WTC11 (cell line): ENCODE measurements at regions not wholly inside any gene's neighbourhood (a gene's known extent, or its start where the extent isn't known, plus 50 kb on each side); places are given as distances from the start of the nearest gene placed in this dataset.

Experiments
- ATAC-seq: fragments of 200-7000 bp; cut with Tn5 transposase; 2 replicates; pipeline ENCODE4 v1.10.0; 2021; ENCODE audit warnings: mild to moderate bottlenecking, moderate library complexity
- CTCF ChIA-PET: fragments of 300-600 bp; sonication (Branson Sonifier 250); formaldehyde crosslinking; loops from one replicate; lab custom pipeline; 2021; ENCODE audit warnings: antibody characterized with exemption; lab: Charles Lee
- POLR2A ChIA-PET: fragments of 350-600 bp; sonication (Branson Sonifier 250); formaldehyde crosslinking; loops from one replicate; lab custom pipeline; 2021; ENCODE audit warnings: antibody characterized with exemption; lab: Charles Lee
- DNase-seq: peaks from one replicate; pipeline ENCODE4 v3.0.0; 2021; ENCODE audit warnings: low spot score
- H3K27ac Mint-ChIP-seq: 2 replicates; pipeline ENCODE4 v1.8.0; 2021; ENCODE audit warnings: mixed read lengths
- H3K27me3 Mint-ChIP-seq: 2 replicates; pipeline ENCODE4 v1.8.0; 2021; ENCODE audit warnings: low read depth, mild to moderate bottlenecking, moderate library complexity, mixed read lengths
- H3K36me3 Mint-ChIP-seq: 2 replicates; pipeline ENCODE4 v1.8.0; 2021; ENCODE audit warnings: mixed read lengths
- H3K4me1 Mint-ChIP-seq: 2 replicates; pipeline ENCODE4 v1.8.0; 2022; ENCODE audit warnings: mixed read lengths
- H3K4me3 Mint-ChIP-seq: 2 replicates; pipeline ENCODE4 v1.8.0; 2021; ENCODE audit warnings: mild to moderate bottlenecking, moderate library complexity, mixed read lengths
- H3K9me3 Mint-ChIP-seq: 2 replicates; pipeline ENCODE4 v1.8.0; 2021; ENCODE audit warnings: mixed read lengths
- ATF2 ChIP-seq: sonication (generic); formaldehyde crosslinking; IDR thresholded peaks from 2 replicates; pipeline ENCODE4 v1.8.1; 2022; ENCODE audit warnings: low read depth, missing genetic modification reagents, borderline replicate concordance
- CBFB ChIP-seq: sonication (generic); formaldehyde crosslinking; IDR thresholded peaks from 2 replicates; pipeline ENCODE4 v1.8.1; 2022; ENCODE audit warnings: mild to moderate bottlenecking, low read depth, missing genetic modification reagents
- CREB1 ChIP-seq: sonication (generic); formaldehyde crosslinking; IDR thresholded peaks from 2 replicates; pipeline ENCODE4 v1.8.0; 2023; ENCODE audit warnings: mild to moderate bottlenecking, missing genetic modification reagents
- E2F4 ChIP-seq: sonication (generic); formaldehyde crosslinking; IDR thresholded peaks from 2 replicates; pipeline ENCODE4 v1.8.1; 2022; ENCODE audit warnings: low read depth, mild to moderate bottlenecking, moderate library complexity, missing genetic modification reagents, borderline replicate concordance
- FOXK1 ChIP-seq: sonication (generic); formaldehyde crosslinking; IDR thresholded peaks from 2 replicates; pipeline ENCODE4 v1.8.0; 2022; ENCODE audit warnings: mild to moderate bottlenecking, moderate library complexity, missing genetic modification reagents
- FOXP4 ChIP-seq: sonication (generic); formaldehyde crosslinking; IDR thresholded peaks from 2 replicates; pipeline ENCODE4 v1.8.0; 2022; ENCODE audit warnings: mild to moderate bottlenecking, missing genetic modification reagents
- GRHL2 ChIP-seq: fragments of 250-450 bp; sonication (Bioruptor Pico); IDR thresholded peaks from 2 replicates; pipeline ENCODE4 v1.8.0; 2022; ENCODE audit warnings: mild to moderate bottlenecking, moderate library complexity; ENCODE audit not compliant: insufficient replicate concordance, severe bottlenecking
- MLX ChIP-seq: sonication (generic); formaldehyde crosslinking; IDR thresholded peaks from 2 replicates; pipeline ENCODE4 v1.8.1; 2023; ENCODE audit warnings: mild to moderate bottlenecking, missing genetic modification reagents, moderate library complexity
- NFATC4 ChIP-seq: fragments of 250-450 bp; sonication (Bioruptor Pico); IDR thresholded peaks from 2 replicates; pipeline ENCODE4 v1.9.0; 2021; ENCODE audit warnings: mild to moderate bottlenecking
- NR2C2 ChIP-seq: sonication (generic); formaldehyde crosslinking; IDR thresholded peaks from 2 replicates; pipeline ENCODE4 v1.8.0; 2022; ENCODE audit warnings: mild to moderate bottlenecking, missing genetic modification reagents
- TEAD1 ChIP-seq: sonication (generic); formaldehyde crosslinking; IDR thresholded peaks from 2 replicates; pipeline ENCODE4 v1.8.0; 2022; ENCODE audit warnings: mild to moderate bottlenecking, missing genetic modification reagents
- TP53 ChIP-seq: sonication (generic); formaldehyde crosslinking; IDR thresholded peaks from 2 replicates; pipeline ENCODE4 v1.8.1; 2023; ENCODE audit warnings: mild to moderate bottlenecking, missing genetic modification reagents
- ZNF396 ChIP-seq: fragments of 250-450 bp; sonication (Bioruptor Pico); IDR thresholded peaks from 2 replicates; pipeline ENCODE4 v1.8.0; 2021; ENCODE audit warnings: mild to moderate bottlenecking, moderate library complexity, borderline replicate concordance
- ZNF423 ChIP-seq: fragments of 250-450 bp; sonication (Bioruptor Pico); IDR thresholded peaks from 2 replicates; pipeline ENCODE4 v2.1.2; 2022; ENCODE audit warnings: mild to moderate bottlenecking, moderate library complexity
- TF ChIP-seq, protein P1 (sequence below): fragments of 250-450 bp; sonication (Bioruptor Pico); IDR thresholded peaks from 2 replicates; pipeline ENCODE4 v1.9.0; 2021; ENCODE audit warnings: mild to moderate bottlenecking, borderline replicate concordance
- TF ChIP-seq, protein P2 (sequence below): sonication (generic); formaldehyde crosslinking; IDR thresholded peaks from 2 replicates; pipeline ENCODE4 v1.8.0; 2022; ENCODE audit warnings: missing genetic modification reagents
- TF ChIP-seq, protein P3 (sequence below): sonication (generic); formaldehyde crosslinking; IDR thresholded peaks from 2 replicates; pipeline ENCODE4 v1.8.1; 2023; ENCODE audit warnings: mild to moderate bottlenecking, missing genetic modification reagents

DNA sequence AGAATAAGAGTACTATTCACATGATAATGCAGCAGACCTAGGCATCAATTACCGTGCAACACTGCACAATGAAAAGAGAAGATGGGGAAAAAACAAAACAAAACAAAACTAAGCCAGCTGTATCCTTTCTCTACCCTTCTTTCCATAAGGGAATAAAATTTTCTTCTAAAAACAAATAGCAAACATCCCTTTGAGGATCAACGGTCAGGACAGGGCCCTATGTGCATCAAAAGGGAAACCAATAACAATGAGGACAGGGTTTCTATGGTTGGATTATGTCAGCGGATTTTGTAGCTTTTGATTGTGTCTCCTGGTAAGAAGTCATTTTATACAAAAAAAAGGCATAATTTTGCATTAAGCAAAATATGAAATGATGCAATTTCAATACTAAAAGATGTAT is 350.3 kb downstream of the SLC6A15 start:
- Mint-ChIP-seq H3K9me3 (peaks cover 19% of the 10 kb centered on the region), H3K27me3 (no peaks in the 10 kb centered on the region), H3K4me3 (no peak overlapping the region), H3K36me3 (peaks cover 11% of the 10 kb centered on the region), H3K27ac (no peak overlapping the region), H3K4me1 (peaks cover 5% of the 10 kb centered on the region; the same call in 1 of the 2 replicates)
- DNase-seq: no peak
- TF ChIP-seq MLX (CRISPR knock-in tag): no peak
- TF ChIP-seq GRHL2 (CRISPR knock-in tag): no peak
- no peak for TF ChIP-seq CBFB (CRISPR knock-in tag)
- TF ChIP-seq FOXP4 (CRISPR knock-in tag): no peak
- TF ChIP-seq CREB1 (CRISPR knock-in tag): no peak
- TF ChIP-seq, protein P1, sequence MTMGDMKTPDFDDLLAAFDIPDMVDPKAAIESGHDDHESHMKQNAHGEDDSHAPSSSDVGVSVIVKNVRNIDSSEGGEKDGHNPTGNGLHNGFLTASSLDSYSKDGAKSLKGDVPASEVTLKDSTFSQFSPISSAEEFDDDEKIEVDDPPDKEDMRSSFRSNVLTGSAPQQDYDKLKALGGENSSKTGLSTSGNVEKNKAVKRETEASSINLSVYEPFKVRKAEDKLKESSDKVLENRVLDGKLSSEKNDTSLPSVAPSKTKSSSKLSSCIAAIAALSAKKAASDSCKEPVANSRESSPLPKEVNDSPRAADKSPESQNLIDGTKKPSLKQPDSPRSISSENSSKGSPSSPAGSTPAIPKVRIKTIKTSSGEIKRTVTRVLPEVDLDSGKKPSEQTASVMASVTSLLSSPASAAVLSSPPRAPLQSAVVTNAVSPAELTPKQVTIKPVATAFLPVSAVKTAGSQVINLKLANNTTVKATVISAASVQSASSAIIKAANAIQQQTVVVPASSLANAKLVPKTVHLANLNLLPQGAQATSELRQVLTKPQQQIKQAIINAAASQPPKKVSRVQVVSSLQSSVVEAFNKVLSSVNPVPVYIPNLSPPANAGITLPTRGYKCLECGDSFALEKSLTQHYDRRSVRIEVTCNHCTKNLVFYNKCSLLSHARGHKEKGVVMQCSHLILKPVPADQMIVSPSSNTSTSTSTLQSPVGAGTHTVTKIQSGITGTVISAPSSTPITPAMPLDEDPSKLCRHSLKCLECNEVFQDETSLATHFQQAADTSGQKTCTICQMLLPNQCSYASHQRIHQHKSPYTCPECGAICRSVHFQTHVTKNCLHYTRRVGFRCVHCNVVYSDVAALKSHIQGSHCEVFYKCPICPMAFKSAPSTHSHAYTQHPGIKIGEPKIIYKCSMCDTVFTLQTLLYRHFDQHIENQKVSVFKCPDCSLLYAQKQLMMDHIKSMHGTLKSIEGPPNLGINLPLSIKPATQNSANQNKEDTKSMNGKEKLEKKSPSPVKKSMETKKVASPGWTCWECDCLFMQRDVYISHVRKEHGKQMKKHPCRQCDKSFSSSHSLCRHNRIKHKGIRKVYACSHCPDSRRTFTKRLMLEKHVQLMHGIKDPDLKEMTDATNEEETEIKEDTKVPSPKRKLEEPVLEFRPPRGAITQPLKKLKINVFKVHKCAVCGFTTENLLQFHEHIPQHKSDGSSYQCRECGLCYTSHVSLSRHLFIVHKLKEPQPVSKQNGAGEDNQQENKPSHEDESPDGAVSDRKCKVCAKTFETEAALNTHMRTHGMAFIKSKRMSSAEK (CRISPR knock-in tag): no peak
- TF ChIP-seq TP53 (CRISPR knock-in tag): no peak
- POLR2A ChIA-PET: no interaction called here
- CTCF ChIA-PET: no interaction called here
- no peak for ATAC-seq

DNA sequence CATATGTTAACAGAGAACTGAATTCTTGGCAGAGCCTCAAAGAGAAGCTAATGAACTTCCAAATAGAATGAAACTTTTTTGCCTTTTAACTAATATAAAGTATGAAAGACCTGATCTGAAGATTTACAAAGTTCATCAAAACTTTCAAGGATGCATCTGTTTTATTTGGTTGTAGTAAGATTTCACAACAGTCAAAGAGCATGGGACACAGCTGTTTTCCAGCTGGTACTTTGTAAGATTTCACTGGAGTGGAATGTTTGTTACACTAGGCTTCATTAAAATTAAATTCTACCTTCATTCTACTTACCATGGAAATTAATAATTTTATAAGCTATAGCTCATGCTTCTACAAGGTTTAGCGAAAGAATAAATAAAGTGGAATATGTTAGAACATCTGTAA is 351.2 kb downstream of the SLC6A15 start:
- Mint-ChIP-seq H3K4me3 (no peak overlapping the region), H3K9me3 (peaks cover 9% of the 10 kb centered on the region), H3K27me3 (no peaks in the 10 kb centered on the region), H3K4me1 (peaks cover 5% of the 10 kb centered on the region; the same call in 1 of the 2 replicates), H3K36me3 (peaks cover 4% of the 10 kb centered on the region), H3K27ac (no peak overlapping the region)
- ChIA-PET CTCF (no interaction called here), POLR2A (no interaction called here)
- DNase-seq (no peak), ATAC-seq (no peak)
- TF ChIP-seq NFATC4 (CRISPR knock-in tag) (no peak), ZNF423 (CRISPR knock-in tag) (no peak), FOXK1 (no peak), ZNF396 (CRISPR knock-in tag) (no peak), TEAD1 (no peak), E2F4 (no peak), ATF2 (CRISPR knock-in tag) (no peak), NR2C2 (CRISPR knock-in tag) (no peak)
- TF ChIP-seq, protein P2, sequence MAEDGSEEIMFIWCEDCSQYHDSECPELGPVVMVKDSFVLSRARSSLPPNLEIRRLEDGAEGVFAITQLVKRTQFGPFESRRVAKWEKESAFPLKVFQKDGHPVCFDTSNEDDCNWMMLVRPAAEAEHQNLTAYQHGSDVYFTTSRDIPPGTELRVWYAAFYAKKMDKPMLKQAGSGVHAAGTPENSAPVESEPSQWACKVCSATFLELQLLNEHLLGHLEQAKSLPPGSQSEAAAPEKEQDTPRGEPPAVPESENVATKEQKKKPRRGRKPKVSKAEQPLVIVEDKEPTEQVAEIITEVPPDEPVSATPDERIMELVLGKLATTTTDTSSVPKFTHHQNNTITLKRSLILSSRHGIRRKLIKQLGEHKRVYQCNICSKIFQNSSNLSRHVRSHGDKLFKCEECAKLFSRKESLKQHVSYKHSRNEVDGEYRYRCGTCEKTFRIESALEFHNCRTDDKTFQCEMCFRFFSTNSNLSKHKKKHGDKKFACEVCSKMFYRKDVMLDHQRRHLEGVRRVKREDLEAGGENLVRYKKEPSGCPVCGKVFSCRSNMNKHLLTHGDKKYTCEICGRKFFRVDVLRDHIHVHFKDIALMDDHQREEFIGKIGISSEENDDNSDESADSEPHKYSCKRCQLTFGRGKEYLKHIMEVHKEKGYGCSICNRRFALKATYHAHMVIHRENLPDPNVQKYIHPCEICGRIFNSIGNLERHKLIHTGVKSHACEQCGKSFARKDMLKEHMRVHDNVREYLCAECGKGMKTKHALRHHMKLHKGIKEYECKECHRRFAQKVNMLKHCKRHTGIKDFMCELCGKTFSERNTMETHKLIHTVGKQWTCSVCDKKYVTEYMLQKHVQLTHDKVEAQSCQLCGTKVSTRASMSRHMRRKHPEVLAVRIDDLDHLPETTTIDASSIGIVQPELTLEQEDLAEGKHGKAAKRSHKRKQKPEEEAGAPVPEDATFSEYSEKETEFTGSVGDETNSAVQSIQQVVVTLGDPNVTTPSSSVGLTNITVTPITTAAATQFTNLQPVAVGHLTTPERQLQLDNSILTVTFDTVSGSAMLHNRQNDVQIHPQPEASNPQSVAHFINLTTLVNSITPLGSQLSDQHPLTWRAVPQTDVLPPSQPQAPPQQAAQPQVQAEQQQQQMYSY (CRISPR knock-in tag): no peak
- TF ChIP-seq, protein P3, sequence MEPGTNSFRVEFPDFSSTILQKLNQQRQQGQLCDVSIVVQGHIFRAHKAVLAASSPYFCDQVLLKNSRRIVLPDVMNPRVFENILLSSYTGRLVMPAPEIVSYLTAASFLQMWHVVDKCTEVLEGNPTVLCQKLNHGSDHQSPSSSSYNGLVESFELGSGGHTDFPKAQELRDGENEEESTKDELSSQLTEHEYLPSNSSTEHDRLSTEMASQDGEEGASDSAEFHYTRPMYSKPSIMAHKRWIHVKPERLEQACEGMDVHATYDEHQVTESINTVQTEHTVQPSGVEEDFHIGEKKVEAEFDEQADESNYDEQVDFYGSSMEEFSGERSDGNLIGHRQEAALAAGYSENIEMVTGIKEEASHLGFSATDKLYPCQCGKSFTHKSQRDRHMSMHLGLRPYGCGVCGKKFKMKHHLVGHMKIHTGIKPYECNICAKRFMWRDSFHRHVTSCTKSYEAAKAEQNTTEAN (CRISPR knock-in tag): no peak
